GM19372 (cell line): ENCODE measurements at regions not wholly inside any gene's neighbourhood (a gene's known extent, or its start where the extent isn't known, plus 50 kb on each side); places are given as distances from the start of the nearest gene placed in this dataset.

Experiments used
- ATAC-seq: cut with Tn5 transposase; IDR thresholded peaks from one replicate; pipeline ENCODE4 v1.9.1; 2021; ENCODE audit warnings: mild to moderate bottlenecking, low read depth, moderate library complexity; ENCODE audit not compliant: unreplicated experiment

DNA sequence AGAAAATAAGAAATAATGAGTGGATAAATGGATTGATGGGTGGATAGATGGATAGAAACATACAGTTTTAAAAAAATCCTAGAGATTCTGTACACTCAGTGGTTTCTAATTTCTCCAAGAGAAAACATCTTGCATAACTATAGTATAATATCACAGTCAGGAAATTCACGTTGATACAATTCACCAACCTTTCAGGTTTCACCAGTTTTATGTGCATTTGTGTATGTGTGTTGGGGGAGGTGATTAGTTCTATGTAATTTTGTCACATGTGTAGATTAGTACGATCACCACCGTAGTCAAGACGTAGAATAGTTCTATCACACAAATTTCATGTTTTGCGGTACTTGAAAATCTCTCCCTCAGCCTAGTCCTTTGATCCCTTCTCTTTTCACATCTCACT is 288.2 kb upstream of the LRATD1 start:
- no peak for ATAC-seq

- ATAC-seq = no peak
Observed at GRCh38 chr2:14348247-14348646, 284.3 kb upstream of the LRATD1 start.

DNA sequence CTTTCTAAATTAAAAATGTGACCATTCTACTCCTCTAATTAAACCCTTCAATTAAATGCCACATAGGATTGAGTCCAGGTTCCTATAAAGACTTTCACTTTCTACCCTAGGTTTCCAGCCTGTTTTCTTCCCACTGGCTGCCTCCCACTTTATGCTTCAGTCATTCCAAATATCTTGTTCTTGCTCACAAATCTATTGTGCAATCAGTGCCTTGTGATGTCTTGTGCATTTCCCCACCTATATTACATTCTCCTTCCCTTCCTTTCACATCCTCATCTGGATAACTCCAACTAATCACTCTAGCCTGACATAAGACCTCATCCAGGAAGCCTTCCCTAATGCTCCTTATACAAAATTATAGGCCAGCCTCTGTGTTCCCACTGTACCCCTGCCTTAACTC is 281.7 kb upstream of the LRATD1 start:
- ATAC-seq = no peak

DNA sequence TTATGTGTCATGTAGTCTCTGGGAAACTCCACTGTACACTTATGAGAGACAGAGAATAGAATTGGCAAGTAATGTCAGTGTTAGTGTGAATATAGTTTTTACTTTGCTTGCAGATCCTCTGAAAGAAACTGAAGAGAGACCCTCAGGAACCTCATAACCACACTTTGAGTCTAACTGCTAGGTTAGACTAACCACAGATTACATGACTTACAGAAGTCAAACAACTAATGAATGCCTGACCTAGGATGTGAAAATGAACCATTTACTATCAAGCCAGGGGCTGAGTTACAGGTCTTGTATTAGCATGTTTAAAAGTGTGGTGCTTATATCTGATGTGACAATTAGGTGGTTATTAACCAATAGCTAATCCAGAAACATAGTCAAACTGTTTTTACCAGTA is 280.4 kb upstream of the LRATD1 start:
- ATAC-seq = no peak

- ATAC-seq = no peak
Observed at GRCh38 chr2:14354231-14354630, 278.3 kb upstream of the LRATD1 start.

GRCh38 chr2:14355102-14355501 is 277.4 kb upstream of the LRATD1 start:
- no peak for ATAC-seq

GRCh38 chr2:14358339-14358738 is 274.2 kb upstream of the LRATD1 start:
- no peak for ATAC-seq

DNA sequence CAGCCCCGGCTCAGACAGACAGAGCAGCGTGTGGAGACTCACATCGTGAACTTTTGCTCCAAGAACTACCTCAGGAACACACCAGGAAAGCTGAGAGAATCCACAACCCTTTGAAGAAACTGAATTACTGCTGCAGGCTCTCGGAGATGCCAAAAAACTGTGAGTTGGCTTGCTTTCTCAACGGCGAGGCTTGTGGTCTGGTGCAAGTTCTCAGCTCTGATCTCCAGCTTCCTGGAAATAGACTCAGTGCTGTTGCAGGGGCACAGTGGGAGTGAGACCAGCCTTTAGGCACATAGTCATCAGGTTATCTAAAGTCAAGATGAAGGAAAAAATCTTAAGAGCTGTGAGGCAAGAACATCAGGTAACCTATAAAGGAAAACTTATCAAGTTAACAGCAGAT is 273.7 kb upstream of the LRATD1 start:
- no peak for ATAC-seq

GRCh38 chr2:14363137-14363536 is 269.4 kb upstream of the LRATD1 start:
- ATAC-seq = peak; percentile 74

DNA sequence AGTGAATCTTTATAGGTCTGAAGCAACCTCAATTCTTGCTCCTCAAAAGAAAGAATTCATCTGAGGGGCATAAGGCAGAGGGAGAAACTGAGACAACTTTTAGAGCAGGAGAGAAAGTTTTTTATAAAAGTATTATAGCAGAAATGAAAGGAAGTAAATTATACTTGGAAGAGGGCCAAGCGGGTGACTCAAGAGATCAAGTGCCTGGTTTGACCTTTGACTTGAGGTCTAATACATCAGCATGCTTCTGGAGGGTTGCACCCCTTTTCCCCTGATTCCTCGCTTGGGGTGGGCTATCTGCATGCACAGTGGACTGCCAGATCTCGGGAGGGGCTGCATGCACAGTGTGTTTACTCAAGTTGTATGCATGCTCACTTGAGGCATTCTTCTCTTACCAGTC is 268.5 kb upstream of the LRATD1 start:
- no peak for ATAC-seq

GRCh38 chr2:14364471-14364870 is 268.0 kb upstream of the LRATD1 start:
- no peak for ATAC-seq

DNA sequence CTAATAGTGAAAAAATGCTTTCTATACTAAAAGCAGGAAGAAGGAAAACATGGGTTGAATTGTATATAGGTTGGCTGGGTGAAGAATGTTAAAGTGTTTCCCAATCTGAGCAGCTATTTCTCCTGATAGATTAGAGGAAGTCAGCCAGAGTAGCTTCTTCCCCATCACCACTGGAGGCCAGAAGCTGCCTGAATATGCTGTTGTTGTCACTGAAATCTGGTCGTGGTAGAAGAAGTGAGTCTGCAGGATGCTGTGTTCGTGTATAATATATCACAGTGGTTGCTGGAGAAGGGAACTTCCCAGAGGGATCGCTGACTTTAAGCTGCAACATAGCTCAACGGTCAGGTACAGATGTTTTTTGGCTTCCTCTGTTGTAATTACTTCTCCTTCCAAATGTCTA is 247.5 kb upstream of the LRATD1 start:
- ATAC-seq = no peak

DNA sequence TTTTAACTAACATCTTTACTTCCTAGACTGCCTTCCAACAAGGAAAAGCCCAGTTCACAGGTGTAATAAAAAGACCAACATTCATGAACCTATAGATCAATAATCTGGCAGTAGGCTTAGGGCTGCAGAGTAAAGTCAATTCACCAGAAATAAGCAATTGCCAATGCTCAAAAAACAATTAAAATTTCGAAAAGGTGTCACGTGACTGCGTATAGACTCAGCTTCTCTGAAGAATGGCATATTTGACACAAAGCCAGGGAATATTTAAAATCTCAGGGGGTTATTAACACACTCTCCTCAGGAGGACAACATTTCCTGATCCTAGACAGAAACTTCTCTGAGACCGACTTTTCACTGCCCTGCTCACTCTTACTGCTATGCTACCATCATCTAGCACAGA is 245.2 kb upstream of the LRATD1 start:
- no peak for ATAC-seq

DNA sequence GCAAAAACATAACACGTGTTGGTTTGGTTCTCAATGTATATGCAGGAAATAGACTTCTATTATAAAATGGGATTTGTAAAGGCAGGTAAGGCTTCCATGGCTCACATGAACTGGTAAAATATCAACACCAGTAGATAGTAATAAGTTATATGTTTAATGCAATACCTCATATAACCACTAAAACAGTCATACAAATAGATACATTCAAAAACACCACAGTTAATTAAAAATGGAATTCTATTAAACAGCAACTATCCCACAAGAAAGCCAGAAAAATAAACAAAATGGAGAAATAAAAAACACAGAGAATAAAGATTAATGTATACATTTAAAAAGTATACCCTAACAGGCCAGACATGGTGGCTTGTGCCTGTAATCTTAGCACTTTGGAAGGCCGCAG is 243.8 kb upstream of the LRATD1 start:
- ATAC-seq = no peak

DNA sequence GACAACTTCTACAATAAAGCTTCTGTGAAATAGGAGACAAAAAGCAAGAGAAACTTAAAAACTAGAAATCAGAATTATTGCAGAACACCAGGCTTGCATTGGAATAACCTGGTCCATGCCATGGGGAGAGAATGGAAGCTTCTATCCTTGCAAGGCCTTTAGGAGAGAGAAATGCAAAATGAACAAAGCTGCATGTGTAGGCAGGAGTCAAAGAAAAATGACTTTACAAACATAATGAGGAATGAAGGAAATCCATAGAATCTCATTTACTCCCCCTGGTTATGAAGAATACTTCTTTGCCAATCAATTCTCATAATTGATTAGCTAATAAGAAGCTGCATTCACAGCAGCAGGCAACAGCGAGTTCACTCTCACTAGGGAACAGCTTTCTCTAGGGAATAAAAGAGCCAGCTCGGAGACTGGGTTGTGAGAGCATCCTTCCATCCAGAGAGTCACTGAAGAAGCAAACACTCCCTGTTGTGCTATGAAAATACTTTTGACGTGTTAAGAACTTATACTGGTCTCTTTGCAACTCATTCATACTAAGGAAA is 235.9 kb upstream of the LRATD1 start:
- ATAC-seq = no peak

DNA sequence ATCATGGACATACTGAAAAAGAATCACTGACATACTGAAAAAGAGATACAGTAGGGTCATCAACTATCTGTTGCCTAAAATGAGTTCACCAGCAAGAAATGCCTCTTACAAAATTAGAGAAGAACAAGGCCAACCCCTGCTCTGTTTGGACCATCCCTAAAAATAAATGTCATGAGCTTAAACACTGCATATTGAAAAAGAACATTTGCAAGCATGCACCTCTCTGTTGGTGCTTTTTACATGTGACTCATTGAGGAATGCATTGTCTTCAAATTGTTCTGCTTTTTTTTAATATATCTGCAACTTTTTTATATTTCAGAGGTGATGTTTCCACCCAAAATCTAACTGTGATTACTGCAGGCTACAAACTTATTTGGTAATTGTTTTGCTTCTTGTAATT is 233.9 kb upstream of the LRATD1 start:
- no peak for ATAC-seq

DNA sequence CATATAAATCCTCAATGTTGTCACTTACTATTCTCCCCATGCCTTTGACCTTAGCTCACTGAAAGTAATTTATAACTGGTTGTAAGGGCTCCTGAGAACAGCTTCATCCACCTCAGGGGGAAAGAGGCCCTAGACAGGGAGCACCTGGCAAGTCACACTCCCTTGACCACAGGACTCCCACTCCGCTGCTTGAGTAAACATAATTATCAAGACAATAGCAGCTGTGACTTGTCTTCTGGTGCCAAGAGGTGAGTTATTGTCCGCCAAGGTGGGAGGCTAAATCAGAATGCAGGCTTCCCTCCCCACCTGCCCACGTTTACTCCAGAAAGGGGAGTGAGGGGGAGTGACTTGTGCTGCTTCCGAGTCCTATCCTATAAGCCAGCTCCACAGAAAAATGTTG is 230.6 kb upstream of the LRATD1 start:
- no peak for ATAC-seq

DNA sequence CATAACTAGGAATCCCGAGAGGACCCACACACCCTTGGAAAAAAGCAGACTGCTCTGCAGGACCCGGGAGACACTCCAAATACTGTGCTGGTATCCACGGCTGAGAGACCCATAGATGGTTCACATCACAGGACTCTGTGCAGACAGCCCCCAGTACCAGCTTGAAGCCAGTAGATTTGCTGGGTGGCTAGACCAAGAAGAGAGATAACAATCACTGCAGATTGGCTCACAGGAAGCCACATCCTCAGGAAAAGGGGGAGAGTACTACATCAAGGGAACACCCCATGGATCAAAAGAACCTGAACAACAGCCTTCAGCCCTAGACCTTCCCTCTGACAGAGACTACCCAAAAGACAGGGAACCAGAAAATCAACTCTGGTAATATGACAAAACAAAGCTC is 223.8 kb upstream of the LRATD1 start:
- ATAC-seq = no peak

DNA sequence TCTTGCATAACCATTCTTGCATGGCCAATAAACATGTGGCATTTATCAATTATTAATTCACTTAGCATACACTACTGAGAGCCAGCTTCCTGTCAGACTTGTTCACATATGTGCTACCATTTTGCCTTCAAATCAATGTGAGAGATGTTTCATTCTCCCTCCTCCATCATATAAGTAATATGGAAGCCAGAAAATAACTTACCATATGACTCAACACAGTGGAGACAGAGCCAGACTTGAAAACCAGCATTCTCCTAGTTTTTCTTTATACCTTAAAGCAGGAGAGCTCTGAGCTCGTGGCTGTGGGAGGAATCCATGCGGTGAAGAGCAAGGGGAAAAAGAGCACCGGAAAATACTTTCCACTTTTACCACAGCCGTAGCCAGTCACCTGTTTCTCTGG is 215.0 kb upstream of the LRATD1 start:
- no peak for ATAC-seq

DNA sequence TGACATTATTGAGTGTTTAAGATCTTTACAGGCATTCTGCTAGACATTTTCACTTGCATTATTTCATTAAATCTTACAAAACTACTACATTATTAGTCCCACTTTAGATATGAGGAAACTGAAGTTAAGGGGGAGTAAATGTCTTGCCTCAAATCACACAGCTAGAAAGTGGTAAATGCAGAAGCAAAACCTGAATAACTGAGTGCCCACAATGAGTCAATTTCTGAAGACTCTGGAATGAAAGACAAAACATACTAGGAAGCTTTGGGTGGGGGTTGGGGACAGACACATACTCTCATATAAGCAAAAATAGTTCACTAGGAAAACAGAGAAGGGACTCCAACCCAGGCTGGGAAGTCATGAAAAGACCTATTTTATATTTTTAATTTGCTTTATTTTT is 214.4 kb upstream of the LRATD1 start:
- ATAC-seq = no peak

GRCh38 chr2:14420851-14421250 is 211.7 kb upstream of the LRATD1 start:
- ATAC-seq = no peak

DNA sequence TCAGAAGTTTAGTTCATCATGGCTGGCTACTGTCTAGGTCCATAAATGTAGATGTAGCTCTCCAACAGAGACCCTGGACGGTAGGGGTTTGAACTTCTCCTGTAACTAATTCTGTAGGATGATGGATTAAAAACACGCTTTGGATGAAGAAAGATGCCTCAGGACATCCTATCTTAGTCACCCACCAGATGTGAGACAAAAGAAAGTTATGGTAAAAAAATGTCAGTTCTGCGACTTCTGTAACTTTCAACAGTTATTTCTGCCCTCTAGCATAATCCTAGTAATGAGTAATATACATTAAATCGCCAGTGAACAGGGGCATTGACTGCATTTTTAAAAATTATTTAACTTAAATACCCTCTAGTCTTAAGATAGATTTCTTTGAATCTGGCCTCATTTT is 210.1 kb upstream of the LRATD1 start:
- no peak for ATAC-seq

DNA sequence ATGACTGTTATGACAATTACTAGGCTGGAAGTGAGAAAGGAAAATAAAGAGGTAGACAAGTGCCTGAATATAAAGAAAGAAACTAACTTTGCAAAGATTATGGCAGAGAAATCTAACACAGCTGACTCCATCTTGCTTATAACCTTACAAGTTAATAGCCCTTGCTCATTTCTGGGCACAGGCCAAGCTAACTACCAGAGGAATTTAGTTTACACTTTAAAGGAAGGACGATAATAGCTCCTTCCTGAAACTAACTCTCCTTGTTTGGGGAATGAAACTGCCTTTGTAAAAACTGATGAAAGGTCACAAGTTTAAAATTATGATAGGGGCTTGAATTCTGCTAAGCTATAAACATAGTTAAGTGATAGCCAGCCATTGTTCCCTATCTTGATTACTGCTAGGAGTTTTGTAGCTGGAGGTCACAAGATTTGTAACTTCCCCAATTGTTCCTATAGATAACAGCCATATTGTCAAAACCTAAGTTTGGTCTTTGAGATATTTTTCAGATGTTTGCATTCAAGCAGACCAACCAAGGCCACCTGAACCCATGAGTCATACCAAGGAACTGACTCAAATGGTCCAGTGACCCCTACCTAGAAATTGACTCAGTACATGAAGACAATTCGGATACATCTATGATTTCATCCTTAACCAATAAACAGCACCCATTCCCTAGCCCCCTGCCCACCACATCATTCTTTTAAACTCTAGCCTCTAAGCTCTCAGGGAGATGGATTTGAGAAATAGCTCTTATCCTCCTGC is 209.2 kb upstream of the LRATD1 start:
- ATAC-seq = no peak
